ENCODE measurements at regions not wholly inside any gene's neighbourhood (a gene's known extent, or its start where the extent isn't known, plus 50 kb on each side); places are given as distances from the start of the nearest gene placed in this dataset.
A peak's percentile ranks its signal among the peaks of the same experiment; 100 is the strongest.

GRCh38 chr21:27700974-27701614, 734.2 kb upstream of the ADAMTS5 start:
- POLR2A ChIA-PET = no interaction called here
- ATAC-seq (peak; percentile 70), DNase-seq (ENCODE audit: low read depth, low spot score) (peak; percentile 46)
- CTCF ChIA-PET = interaction anchor here (1.5 kb wide), 1 partner anchor 1044 kb away, joined by 8 read pairs; no protein-coding TSS in a partner anchor
- H3K9me3 ChIP-seq (ENCODE audit: control insufficient read depth, insufficient read depth, low read depth, low read length) = no peaks in the 10 kb centered on the region
- in situ Hi-C loops (cut with HindIII; ENCODE audit: low pct_unique_long_range_greater_than_20kb, low sequenced_read_pairs) = no loop called here
- H3K27ac ChIP-seq (ENCODE audit: low read length) = no peak overlapping the region
- intact Hi-C loops (cut with micrococcal nuclease; ENCODE audit: unreplicated experiment) = loop anchor here (1.0 to 10.0 kb wide), 3 partner anchors 351 to 1044 kb away; no protein-coding TSS in a partner anchor
- TF ChIP-seq POLR2AphosphoS5 (IDR thresholded peaks at IDR 0.05; ENCODE audit: low read depth, low read length) = no peak
- TF ChIP-seq, protein P1, sequence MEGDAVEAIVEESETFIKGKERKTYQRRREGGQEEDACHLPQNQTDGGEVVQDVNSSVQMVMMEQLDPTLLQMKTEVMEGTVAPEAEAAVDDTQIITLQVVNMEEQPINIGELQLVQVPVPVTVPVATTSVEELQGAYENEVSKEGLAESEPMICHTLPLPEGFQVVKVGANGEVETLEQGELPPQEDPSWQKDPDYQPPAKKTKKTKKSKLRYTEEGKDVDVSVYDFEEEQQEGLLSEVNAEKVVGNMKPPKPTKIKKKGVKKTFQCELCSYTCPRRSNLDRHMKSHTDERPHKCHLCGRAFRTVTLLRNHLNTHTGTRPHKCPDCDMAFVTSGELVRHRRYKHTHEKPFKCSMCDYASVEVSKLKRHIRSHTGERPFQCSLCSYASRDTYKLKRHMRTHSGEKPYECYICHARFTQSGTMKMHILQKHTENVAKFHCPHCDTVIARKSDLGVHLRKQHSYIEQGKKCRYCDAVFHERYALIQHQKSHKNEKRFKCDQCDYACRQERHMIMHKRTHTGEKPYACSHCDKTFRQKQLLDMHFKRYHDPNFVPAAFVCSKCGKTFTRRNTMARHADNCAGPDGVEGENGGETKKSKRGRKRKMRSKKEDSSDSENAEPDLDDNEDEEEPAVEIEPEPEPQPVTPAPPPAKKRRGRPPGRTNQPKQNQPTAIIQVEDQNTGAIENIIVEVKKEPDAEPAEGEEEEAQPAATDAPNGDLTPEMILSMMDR (IDR thresholded peaks at IDR 0.05) = peak; percentile 77
- no TSS peak for BruUV-seq (replicated peaks)
- H3K36me3 ChIP-seq (ENCODE audit: control insufficient read depth, insufficient read depth, low read length) = no peaks in the 10 kb centered on the region
- H3K4me3 ChIP-seq (ENCODE audit: low read depth in 2 of 2, low read length in 2 of 2) = no peak overlapping the region
- no peaks in the 10 kb centered on the region for H3K4me1 ChIP-seq (ENCODE audit: control insufficient read depth, insufficient read depth, low read length)
- H3K27me3 ChIP-seq (ENCODE audit: control insufficient read depth, insufficient read depth, low read length) = no peaks in the 10 kb centered on the region

DNA sequence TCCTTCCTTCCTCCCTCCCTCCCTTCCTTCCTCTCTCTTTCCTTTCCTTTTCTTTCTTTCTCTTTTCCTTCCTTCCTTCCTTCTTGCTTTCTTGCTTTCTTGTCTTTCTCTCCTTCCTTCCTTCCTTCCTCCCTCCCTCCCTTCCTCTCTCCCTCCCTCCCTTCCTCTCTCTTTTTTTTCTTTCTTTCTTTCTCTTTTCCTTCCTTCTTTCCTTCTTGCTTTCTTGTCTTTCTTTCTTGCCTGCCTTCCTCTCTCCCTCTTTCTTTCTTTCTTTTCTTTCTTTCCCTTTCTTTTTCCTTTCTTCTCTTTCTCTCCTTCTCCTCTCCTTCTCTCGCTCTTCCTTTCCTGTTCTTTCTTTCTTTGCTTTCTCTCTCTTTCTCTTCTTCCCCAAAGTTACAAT, 728.4 kb upstream of the ADAMTS5 start:
- ATAC-seq = no peak
- H3K4me1 ChIP-seq (ENCODE audit: control insufficient read depth, insufficient read depth, low read length) = no peaks in the 10 kb centered on the region
- H3K9me3 ChIP-seq (ENCODE audit: control insufficient read depth, insufficient read depth, low read depth, low read length) = no peaks in the 10 kb centered on the region
- no peak for TF ChIP-seq TCF7L2 (IDR thresholded peaks at IDR 0.05; ENCODE audit: low read depth, low read length)
- TF ChIP-seq SIN3A (IDR thresholded peaks at IDR 0.05; ENCODE audit: borderline replicate concordance, insufficient read depth, low read depth, low read length) = no peak
- no peak for TF ChIP-seq POLR2AphosphoS5 (IDR thresholded peaks at IDR 0.05; ENCODE audit: low read depth, low read length)
- no peak for DNase-seq (ENCODE audit: low read depth, low spot score)
- no peaks in the 10 kb centered on the region for H3K36me3 ChIP-seq (ENCODE audit: control insufficient read depth, insufficient read depth, low read length)
- CTCF ChIA-PET = no interaction called here
- in situ Hi-C loops (cut with HindIII; ENCODE audit: low pct_unique_long_range_greater_than_20kb, low sequenced_read_pairs) = no loop called here
- intact Hi-C loops (cut with micrococcal nuclease; ENCODE audit: unreplicated experiment) = no loop called here
- BruUV-seq (replicated peaks) = no TSS peak
- H3K4me3 ChIP-seq (ENCODE audit: low read depth in 2 of 2, low read length in 2 of 2) = no peak overlapping the region
- H3K27me3 ChIP-seq (ENCODE audit: control insufficient read depth, insufficient read depth, low read length) = no peaks in the 10 kb centered on the region
- no peak overlapping the region for H3K27ac ChIP-seq (ENCODE audit: low read length)
- POLR2A ChIA-PET = no interaction called here

DNA sequence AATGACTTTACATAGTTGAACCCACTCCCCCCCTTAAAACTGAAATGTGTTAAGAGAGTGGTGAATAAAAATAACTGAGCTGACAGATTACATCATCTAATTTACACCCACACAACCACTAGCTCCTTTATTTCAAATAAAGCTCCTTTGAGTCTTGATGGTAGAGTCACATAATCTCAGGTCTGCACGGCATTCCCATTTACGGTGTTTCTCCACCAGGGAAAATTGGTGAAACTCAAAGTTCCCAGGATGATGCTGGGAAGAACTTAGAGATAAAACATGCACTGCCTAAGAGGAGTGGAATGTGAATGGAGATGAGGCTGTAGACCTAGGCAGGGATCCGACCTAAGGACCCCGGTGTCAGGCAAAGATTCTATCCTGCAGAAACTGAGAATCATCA, 727.8 kb upstream of the ADAMTS5 start:
- DNase-seq (ENCODE audit: low read depth, low spot score) = no peak
- ChIA-PET CTCF (no interaction called here), POLR2A (no interaction called here)
- BruUV-seq (replicated peaks) = no TSS peak
- Histone ChIP-seq H3K4me1 (ENCODE audit: control insufficient read depth, insufficient read depth, low read length) (no peaks in the 10 kb centered on the region), H3K27me3 (ENCODE audit: control insufficient read depth, insufficient read depth, low read length) (no peaks in the 10 kb centered on the region), H3K36me3 (ENCODE audit: control insufficient read depth, insufficient read depth, low read length) (no peaks in the 10 kb centered on the region), H3K4me3 (ENCODE audit: low read depth in 2 of 2, low read length in 2 of 2) (no peak overlapping the region), H3K27ac (ENCODE audit: low read length) (no peak overlapping the region), H3K9me3 (ENCODE audit: control insufficient read depth, insufficient read depth, low read depth, low read length) (no peaks in the 10 kb centered on the region)
- ATAC-seq = no peak
- in situ Hi-C loops (cut with HindIII; ENCODE audit: low pct_unique_long_range_greater_than_20kb, low sequenced_read_pairs) (no loop called here), intact Hi-C loops (cut with micrococcal nuclease; ENCODE audit: unreplicated experiment) (no loop called here)
- TF ChIP-seq SIN3A (IDR thresholded peaks at IDR 0.05; ENCODE audit: borderline replicate concordance, insufficient read depth, low read depth, low read length) (no peak), TCF7L2 (IDR thresholded peaks at IDR 0.05; ENCODE audit: low read depth, low read length) (no peak), POLR2AphosphoS5 (IDR thresholded peaks at IDR 0.05; ENCODE audit: low read depth, low read length) (no peak)
- TF ChIP-seq, protein P2, sequence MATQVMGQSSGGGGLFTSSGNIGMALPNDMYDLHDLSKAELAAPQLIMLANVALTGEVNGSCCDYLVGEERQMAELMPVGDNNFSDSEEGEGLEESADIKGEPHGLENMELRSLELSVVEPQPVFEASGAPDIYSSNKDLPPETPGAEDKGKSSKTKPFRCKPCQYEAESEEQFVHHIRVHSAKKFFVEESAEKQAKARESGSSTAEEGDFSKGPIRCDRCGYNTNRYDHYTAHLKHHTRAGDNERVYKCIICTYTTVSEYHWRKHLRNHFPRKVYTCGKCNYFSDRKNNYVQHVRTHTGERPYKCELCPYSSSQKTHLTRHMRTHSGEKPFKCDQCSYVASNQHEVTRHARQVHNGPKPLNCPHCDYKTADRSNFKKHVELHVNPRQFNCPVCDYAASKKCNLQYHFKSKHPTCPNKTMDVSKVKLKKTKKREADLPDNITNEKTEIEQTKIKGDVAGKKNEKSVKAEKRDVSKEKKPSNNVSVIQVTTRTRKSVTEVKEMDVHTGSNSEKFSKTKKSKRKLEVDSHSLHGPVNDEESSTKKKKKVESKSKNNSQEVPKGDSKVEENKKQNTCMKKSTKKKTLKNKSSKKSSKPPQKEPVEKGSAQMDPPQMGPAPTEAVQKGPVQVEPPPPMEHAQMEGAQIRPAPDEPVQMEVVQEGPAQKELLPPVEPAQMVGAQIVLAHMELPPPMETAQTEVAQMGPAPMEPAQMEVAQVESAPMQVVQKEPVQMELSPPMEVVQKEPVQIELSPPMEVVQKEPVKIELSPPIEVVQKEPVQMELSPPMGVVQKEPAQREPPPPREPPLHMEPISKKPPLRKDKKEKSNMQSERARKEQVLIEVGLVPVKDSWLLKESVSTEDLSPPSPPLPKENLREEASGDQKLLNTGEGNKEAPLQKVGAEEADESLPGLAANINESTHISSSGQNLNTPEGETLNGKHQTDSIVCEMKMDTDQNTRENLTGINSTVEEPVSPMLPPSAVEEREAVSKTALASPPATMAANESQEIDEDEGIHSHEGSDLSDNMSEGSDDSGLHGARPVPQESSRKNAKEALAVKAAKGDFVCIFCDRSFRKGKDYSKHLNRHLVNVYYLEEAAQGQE (IDR thresholded peaks at IDR 0.05; ENCODE audit: insufficient read depth in 1 of 2, low read depth in 2 of 2, low read length in 1 of 2) = no peak
- TF ChIP-seq, protein P1 (IDR thresholded peaks at IDR 0.05) = no peak
